H9 (cell line): ENCODE measurements at regions not wholly inside any gene's neighbourhood (a gene's known extent, or its start where the extent isn't known, plus 50 kb on each side); places are given as distances from the start of the nearest gene placed in this dataset.

Source experiments
- DNase-seq: peaks from one replicate; pipeline ENCODE4 v3.0.0-alpha.2; 2017
- H2AFZ ChIP-seq: one replicate; pipeline ENCODE4 v1.6.1; 2013; ENCODE audit warnings: mild to moderate bottlenecking, low read length, control low read depth, moderate library complexity
- H2AK5ac ChIP-seq: 2 replicates; pipeline ENCODE4 v1.6.1; 2013; ENCODE audit warnings: low read length, control low read depth, mixed read lengths; ENCODE audit not compliant: insufficient read length
- H2BK120ac ChIP-seq: one replicate; pipeline ENCODE4 v1.6.1; 2013; ENCODE audit warnings: low read depth, mild to moderate bottlenecking, low read length, control low read depth, inconsistent platforms; ENCODE audit not compliant: poor library complexity, severe bottlenecking
- H2BK12ac ChIP-seq: 2 replicates; pipeline ENCODE4 v1.6.1; 2013; ENCODE audit warnings: low read length, control low read depth, mixed read lengths, low read depth; ENCODE audit not compliant: insufficient read length
- H2BK15ac ChIP-seq: 2 replicates; pipeline ENCODE4 v1.6.1; 2013; ENCODE audit warnings: low read depth, low read length, control low read depth
- H2BK20ac ChIP-seq: one replicate; pipeline ENCODE4 v1.6.1; 2013; ENCODE audit warnings: low read depth, mild to moderate bottlenecking, low read length, control low read depth, inconsistent platforms; ENCODE audit not compliant: poor library complexity, severe bottlenecking
- H2BK5ac ChIP-seq: 2 replicates; pipeline ENCODE4 v1.6.1; 2013; ENCODE audit warnings: low read length, control low read depth, mixed read lengths; ENCODE audit not compliant: insufficient read length
- H3K14ac ChIP-seq: 2 replicates; pipeline ENCODE4 v1.6.1; 2013; ENCODE audit warnings: low read length, control low read depth; ENCODE audit not compliant: insufficient read depth
- H3K18ac ChIP-seq: 2 replicates; pipeline ENCODE4 v1.6.1; 2013; ENCODE audit warnings: low read depth, mild to moderate bottlenecking, mixed read lengths, low read length, control low read depth; ENCODE audit not compliant: insufficient read length
- H3K23ac ChIP-seq: 2 replicates; pipeline ENCODE4 v1.6.1; 2013; ENCODE audit warnings: low read length, control low read depth, mixed read lengths, low read depth; ENCODE audit not compliant: insufficient read length
- H3K23me2 ChIP-seq: 2 replicates; pipeline ENCODE4 v1.6.1; 2013; ENCODE audit warnings: low read depth, mild to moderate bottlenecking, mixed read lengths, low read length, control low read depth; ENCODE audit not compliant: insufficient read length, poor library complexity, severe bottlenecking
- H3K27ac ChIP-seq: 2 replicates; pipeline ENCODE4 v1.5.1; 2013; ENCODE audit warnings: low read length, control low read depth, mixed read lengths, low read depth; ENCODE audit not compliant: insufficient read length
- H3K27me3 ChIP-seq: 2 replicates; pipeline ENCODE4 v1.6.1; 2013; ENCODE audit warnings: low read length, control low read depth, inconsistent platforms; ENCODE audit not compliant: insufficient read depth
- H3K4ac ChIP-seq: 2 replicates; pipeline ENCODE4 v1.6.1; 2013; ENCODE audit warnings: low read depth, mild to moderate bottlenecking, control low read depth, inconsistent platforms, low read length, moderate library complexity
- H3K4me1 ChIP-seq: 2 replicates; pipeline ENCODE4 v1.6.1; 2013; ENCODE audit warnings: low read length, control low read depth, inconsistent platforms; ENCODE audit not compliant: insufficient read depth
- H3K4me2 ChIP-seq: 2 replicates; pipeline ENCODE4 v1.6.1; 2013; ENCODE audit warnings: low read length, control low read depth, mixed read lengths; ENCODE audit not compliant: insufficient read length, insufficient read depth
- H3K56ac ChIP-seq: 2 replicates; pipeline ENCODE4 v1.6.1; 2013; ENCODE audit warnings: low read depth, mild to moderate bottlenecking, mixed read lengths, low read length, control low read depth; ENCODE audit not compliant: insufficient read length
- H3K79me1 ChIP-seq: 2 replicates; pipeline ENCODE4 v1.6.1; 2013; ENCODE audit warnings: low read depth, mild to moderate bottlenecking, moderate library complexity, low read length, control low read depth, inconsistent platforms; ENCODE audit not compliant: insufficient read depth, poor library complexity, severe bottlenecking
- H3K79me2 ChIP-seq: 2 replicates; pipeline ENCODE4 v1.6.1; 2013; ENCODE audit warnings: low read length, control low read depth, inconsistent platforms; ENCODE audit not compliant: insufficient read depth
- H3K9ac ChIP-seq: 2 replicates; pipeline ENCODE4 v1.6.1; 2013; ENCODE audit warnings: low read length, control low read depth, mixed read lengths; ENCODE audit not compliant: insufficient read length; ENCODE audit errors: extremely low read depth
- H3K9me3 ChIP-seq: one replicate; pipeline ENCODE4 v1.6.1; 2013; ENCODE audit warnings: low read depth, low read length, inconsistent platforms; ENCODE audit not compliant: control insufficient read depth
- H3T11ph ChIP-seq: one replicate; pipeline ENCODE4 v1.6.1; 2013; ENCODE audit warnings: mild to moderate bottlenecking, low read length, control low read depth, inconsistent platforms
- H4K20me1 ChIP-seq: one replicate; pipeline ENCODE4 v1.6.1; 2013; ENCODE audit not compliant: control insufficient read depth, insufficient read length, insufficient read depth
- H4K5ac ChIP-seq: 2 replicates; pipeline ENCODE4 v1.6.1; 2013; ENCODE audit warnings: low read depth, mild to moderate bottlenecking, mixed read lengths, low read length, control low read depth; ENCODE audit not compliant: insufficient read length
- H4K8ac ChIP-seq: replicated peaks from 2 replicates; pipeline ENCODE4 v1.6.1; 2013; ENCODE audit warnings: low read length, control low read depth, mixed read lengths, low read depth; ENCODE audit not compliant: insufficient read length
- H4K91ac ChIP-seq: 2 replicates; pipeline ENCODE4 v1.6.1; 2013; ENCODE audit warnings: low read depth, mild to moderate bottlenecking, moderate library complexity, mixed read lengths, low read length, control low read depth; ENCODE audit not compliant: insufficient read length
- H3K27ac Mint-ChIP-seq, 3 experiments: 2 replicates in 2 of 3; 3 replicates in 1 of 3; pipeline ENCODE4 v1.8.0; 2020 to 2021; ENCODE audit warnings: mixed read lengths in 3 of 3, mild to moderate bottlenecking in 1 of 3, moderate library complexity in 1 of 3
- H3K27me3 Mint-ChIP-seq: 2 replicates; pipeline ENCODE4 v1.8.0; 2021; ENCODE audit warnings: low read depth, mild to moderate bottlenecking, moderate library complexity, mixed read lengths
- H3K36me3 Mint-ChIP-seq, 3 experiments: 2 replicates in 2 of 3; 3 replicates in 1 of 3; pipeline ENCODE4 v1.8.0; 2020 to 2021; ENCODE audit warnings: low read depth in 3 of 3, mixed read lengths in 3 of 3; ENCODE audit not compliant: insufficient read depth in 1 of 3
- H3K4me1 Mint-ChIP-seq, 2 experiments: 2 replicates each; pipeline ENCODE4 v1.8.0; 2020; ENCODE audit warnings: mixed read lengths in 2 of 2
- H3K4me3 Mint-ChIP-seq, 2 experiments: 2 replicates in 1 of 2; 3 replicates in 1 of 2; pipeline ENCODE4 v1.8.0; 2020 to 2021; ENCODE audit warnings: mild to moderate bottlenecking in 2 of 2, mixed read lengths in 2 of 2, moderate library complexity in 1 of 2
- H3K9me3 Mint-ChIP-seq, 2 experiments: 2 replicates in 1 of 2; 3 replicates in 1 of 2; pipeline ENCODE4 v1.8.0; 2020; ENCODE audit warnings: mild to moderate bottlenecking in 2 of 2, mixed read lengths in 2 of 2, moderate library complexity in 1 of 2
- WGBS: extraction: QIAGEN DNeasy Blood & Tissue Kit; methylation state at CpG from one replicate; pipeline ENCODE4 v1.1.7; 2013; ENCODE audit warnings: missing lambda C conversion rate, low lambda C conversion rate, mixed read lengths; ENCODE audit not compliant: insufficient read length; ENCODE audit errors: extremely low coverage; 5-methylcytosine and 5-hydroxymethylcytosine counted together
- TF ChIP-seq, protein P1 (sequence below): fragments of 200-600 bp; sonication (generic); conservative IDR thresholded peaks from 3 replicates; pipeline ENCODE4 v1.8.0; 2021; ENCODE audit warnings: antibody characterized with exemption, mild to moderate bottlenecking

DNA sequence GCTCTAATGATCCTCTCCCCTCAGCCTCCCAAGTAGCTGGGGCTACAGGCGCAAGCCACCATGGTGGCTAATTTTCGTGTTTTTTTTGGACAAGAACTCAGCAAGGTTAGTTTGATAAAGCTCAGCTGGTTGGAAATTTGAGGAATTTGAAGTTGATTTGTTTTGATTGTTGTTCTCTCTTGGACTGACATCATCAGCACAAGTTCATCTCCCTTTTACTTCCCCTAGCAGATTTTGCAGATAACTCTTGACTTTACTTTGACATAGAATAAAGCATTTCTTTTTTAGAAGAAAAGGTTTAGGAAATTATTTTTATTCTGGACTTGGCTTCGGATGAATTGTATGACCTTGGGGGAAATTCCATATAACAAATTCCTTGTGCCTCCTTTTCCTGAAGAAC is 74.9 kb upstream of the DLX2 start:
- Histone ChIP-seq H3K27ac (no peak overlapping the region), H3K79me1 (no peaks in the 10 kb centered on the region), H3K23me2 (peaks cover 7% of the 10 kb centered on the region), H3K18ac (no peak overlapping the region), H3K27me3 (no peaks in the 10 kb centered on the region; the same call in 1 of the 2 replicates), H2BK15ac (no peak overlapping the region), H2BK5ac (no peak overlapping the region), H2BK20ac (no peak overlapping the region), H3K23ac (no peak overlapping the region), H3K14ac (no peak overlapping the region), H4K5ac (no peak overlapping the region), H3K4me2 (no peak overlapping the region), H4K20me1 (no peaks in the 10 kb centered on the region), H2AFZ (no peak overlapping the region), H3K56ac (no peak overlapping the region), H2BK120ac (no peak overlapping the region), H3T11ph (no peak overlapping the region), H4K91ac (no peak overlapping the region), H2AK5ac (no peak overlapping the region), H4K8ac (no peak overlapping the region), H3K4ac (no peak overlapping the region), H3K79me2 (no peaks in the 10 kb centered on the region), H3K9ac (no peak overlapping the region), H3K9me3 (no peaks in the 10 kb centered on the region), H3K4me1 (peaks cover 3% of the 10 kb centered on the region; the same call in 1 of the 2 replicates), H2BK12ac (no peak overlapping the region)
- no CpG with 5 or more reads among the region's 3 CpGs for WGBS
- DNase-seq = no peak
- Mint-ChIP-seq H3K36me3 (peaks cover 0 to 8% (median 0%) of the 10 kb centered on the region in 3 experiments; a peak in 3 of 7 replicates), H3K27me3 (peaks cover 34% of the 10 kb centered on the region), H3K4me3 (no peak overlapping the region), H3K9me3 (peaks cover 0 to 7% of the 10 kb centered on the region in 2 experiments; a peak in 3 of 5 replicates), H3K4me1 (peaks cover 31 to 36% of the 10 kb centered on the region in 2 experiments), H3K27ac (no peak overlapping the region)
- TF ChIP-seq, protein P1, sequence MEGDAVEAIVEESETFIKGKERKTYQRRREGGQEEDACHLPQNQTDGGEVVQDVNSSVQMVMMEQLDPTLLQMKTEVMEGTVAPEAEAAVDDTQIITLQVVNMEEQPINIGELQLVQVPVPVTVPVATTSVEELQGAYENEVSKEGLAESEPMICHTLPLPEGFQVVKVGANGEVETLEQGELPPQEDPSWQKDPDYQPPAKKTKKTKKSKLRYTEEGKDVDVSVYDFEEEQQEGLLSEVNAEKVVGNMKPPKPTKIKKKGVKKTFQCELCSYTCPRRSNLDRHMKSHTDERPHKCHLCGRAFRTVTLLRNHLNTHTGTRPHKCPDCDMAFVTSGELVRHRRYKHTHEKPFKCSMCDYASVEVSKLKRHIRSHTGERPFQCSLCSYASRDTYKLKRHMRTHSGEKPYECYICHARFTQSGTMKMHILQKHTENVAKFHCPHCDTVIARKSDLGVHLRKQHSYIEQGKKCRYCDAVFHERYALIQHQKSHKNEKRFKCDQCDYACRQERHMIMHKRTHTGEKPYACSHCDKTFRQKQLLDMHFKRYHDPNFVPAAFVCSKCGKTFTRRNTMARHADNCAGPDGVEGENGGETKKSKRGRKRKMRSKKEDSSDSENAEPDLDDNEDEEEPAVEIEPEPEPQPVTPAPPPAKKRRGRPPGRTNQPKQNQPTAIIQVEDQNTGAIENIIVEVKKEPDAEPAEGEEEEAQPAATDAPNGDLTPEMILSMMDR = no peak
